PC-3 (cell line): ENCODE measurements at regions not wholly inside any gene's neighbourhood (a gene's known extent, or its start where the extent isn't known, plus 50 kb on each side); places are given as distances from the start of the nearest gene placed in this dataset.

Source experiments
- EZH2 ChIP-seq: fragments of 300-600 bp; sonication (generic); IDR thresholded peaks from one replicate; pipeline ENCODE4 v1.6.1; 2017; ENCODE audit warnings: antibody characterized with exemption, mild to moderate bottlenecking, low read length; ENCODE audit not compliant: unreplicated experiment
- EZH2phosphoT487 ChIP-seq: fragments of 300-600 bp; sonication (generic); IDR thresholded peaks from 2 replicates; pipeline ENCODE4 v1.6.1; 2018; ENCODE audit warnings: mild to moderate bottlenecking, antibody characterized with exemption, low read length, borderline replicate concordance
- TF ChIP-seq, protein P1 (sequence below): fragments of 300-600 bp; sonication (generic); conservative IDR thresholded peaks from 2 replicates; pipeline ENCODE4 v1.5.1; 2017; ENCODE audit warnings: antibody characterized with exemption, low read depth, mild to moderate bottlenecking, low read length

GRCh38 chr11:116466191-116466590 is 306.6 kb downstream of the BUD13 start:
- TF ChIP-seq, protein P1, sequence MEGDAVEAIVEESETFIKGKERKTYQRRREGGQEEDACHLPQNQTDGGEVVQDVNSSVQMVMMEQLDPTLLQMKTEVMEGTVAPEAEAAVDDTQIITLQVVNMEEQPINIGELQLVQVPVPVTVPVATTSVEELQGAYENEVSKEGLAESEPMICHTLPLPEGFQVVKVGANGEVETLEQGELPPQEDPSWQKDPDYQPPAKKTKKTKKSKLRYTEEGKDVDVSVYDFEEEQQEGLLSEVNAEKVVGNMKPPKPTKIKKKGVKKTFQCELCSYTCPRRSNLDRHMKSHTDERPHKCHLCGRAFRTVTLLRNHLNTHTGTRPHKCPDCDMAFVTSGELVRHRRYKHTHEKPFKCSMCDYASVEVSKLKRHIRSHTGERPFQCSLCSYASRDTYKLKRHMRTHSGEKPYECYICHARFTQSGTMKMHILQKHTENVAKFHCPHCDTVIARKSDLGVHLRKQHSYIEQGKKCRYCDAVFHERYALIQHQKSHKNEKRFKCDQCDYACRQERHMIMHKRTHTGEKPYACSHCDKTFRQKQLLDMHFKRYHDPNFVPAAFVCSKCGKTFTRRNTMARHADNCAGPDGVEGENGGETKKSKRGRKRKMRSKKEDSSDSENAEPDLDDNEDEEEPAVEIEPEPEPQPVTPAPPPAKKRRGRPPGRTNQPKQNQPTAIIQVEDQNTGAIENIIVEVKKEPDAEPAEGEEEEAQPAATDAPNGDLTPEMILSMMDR: no peak
- TF ChIP-seq EZH2 (no peak), EZH2phosphoT487 (no peak)
